SK-N-SH (cell line): ENCODE measurements at regions not wholly inside any gene's neighbourhood (a gene's known extent, or its start where the extent isn't known, plus 50 kb on each side); places are given as distances from the start of the nearest gene placed in this dataset.

Source experiments
- CTCF ChIA-PET: fragments of 300-600, 350-600 bp; formaldehyde crosslinking; extraction: SDS; loops from one replicate; lab custom pipeline; 2021; lab: Yijun Ruan, JAX
- POLR2A ChIA-PET: fragments of 350-600 bp; sonication (Branson Sonifier 250); formaldehyde crosslinking; extraction: SDS; loops from one replicate; lab custom pipeline; 2020; ENCODE audit warnings: antibody characterized with exemption, inconsistent platforms; lab: Yijun Ruan, JAX
- DNase-seq: peaks from one replicate; pipeline ENCODE4 v3.0.0; 2012
- H2AFZ ChIP-seq: fragments of 200-600 bp; sonication (generic); 2 replicates; pipeline ENCODE4 v1.8.1; 2016; ENCODE audit warnings: antibody characterized with exemption, mild to moderate bottlenecking, low read depth
- H3F3A ChIP-seq: fragments of 200-600 bp; sonication (generic); replicated peaks from 2 replicates; pipeline ENCODE3; 2016; ENCODE audit warnings: antibody characterized with exemption, mild to moderate bottlenecking; ENCODE audit not compliant: insufficient read depth
- H3K27ac ChIP-seq, 2 experiments: fragments of 200-500 bp in 1 of 2; fragments of 200-600 bp in 1 of 2; sonication (Bioruptor generic) in 1 of 2; sonication (generic), shearing (Covaris generic) in 1 of 2; 2 replicates each; pipeline versions ENCODE4 v1.5.1 to v1.6.1; 2014 to 2016; ENCODE audit warnings: low read depth in 2 of 2, inconsistent platforms in 1 of 2, low read length in 1 of 2, mild to moderate bottlenecking in 1 of 2, mixed read lengths in 1 of 2
- H3K27me3 ChIP-seq: fragments of 200-600 bp; sonication (generic), shearing (Covaris generic); 2 replicates; pipeline ENCODE4 v1.6.1; 2016; ENCODE audit warnings: mixed run types; ENCODE audit not compliant: insufficient read depth
- H3K36me3 ChIP-seq, 2 experiments: fragments of 200-500 bp in 1 of 2; fragments of 200-600 bp in 1 of 2; sonication (Bioruptor generic) in 1 of 2; sonication (generic) in 1 of 2; replicated peaks in 1 of 2; 2 replicates each; pipeline versions ENCODE3 to v1.5.1; 2014 to 2016; ENCODE audit warnings: low read length in 1 of 2, mild to moderate bottlenecking in 1 of 2; ENCODE audit not compliant: insufficient read depth in 2 of 2, control insufficient read depth in 1 of 2
- H3K4me1 ChIP-seq, 2 experiments: fragments of 200-500 bp in 1 of 2; fragments of 200-600 bp in 1 of 2; sonication (Bioruptor generic) in 1 of 2; sonication (generic), shearing (Covaris generic) in 1 of 2; 2 replicates each; pipeline versions ENCODE4 v1.5.1 to v1.6.1; 2014 to 2016; ENCODE audit warnings: low read depth in 1 of 2, low read length in 1 of 2, mixed run types in 1 of 2; ENCODE audit not compliant: insufficient read depth in 2 of 2, control insufficient read depth in 1 of 2
- H3K4me2 ChIP-seq: fragments of 200-600 bp; sonication (generic), shearing (Covaris generic); 2 replicates; pipeline ENCODE4 v1.6.1; 2017; ENCODE audit warnings: mixed run types
- H3K4me3 ChIP-seq, 2 experiments: fragments of 200-500 bp in 1 of 2; fragments of 200-600 bp in 1 of 2; sonication (Bioruptor generic) in 1 of 2; sonication (generic), shearing (Covaris generic) in 1 of 2; 2 replicates each; pipeline versions ENCODE4 v1.5.1 to v1.8.1; 2014 to 2016; ENCODE audit warnings: low read depth in 2 of 2, inconsistent platforms in 1 of 2, low read length in 1 of 2, mild to moderate bottlenecking in 1 of 2, mixed read lengths in 1 of 2, moderate library complexity in 1 of 2
- H3K79me2 ChIP-seq: fragments of 200-600 bp; sonication (generic); 2 replicates; pipeline ENCODE4 v1.8.1; 2017; ENCODE audit warnings: mild to moderate bottlenecking; ENCODE audit not compliant: insufficient read depth
- H3K9ac ChIP-seq: fragments of 200-600 bp; sonication (generic); 2 replicates; pipeline ENCODE4 v1.6.1; 2017; ENCODE audit warnings: mixed run types
- H3K9me2 ChIP-seq: fragments of 200-600 bp; sonication (generic); 2 replicates; pipeline ENCODE4 v1.6.1; 2017; ENCODE audit warnings: mixed run types
- H3K9me3 ChIP-seq: fragments of 200-600 bp; sonication (generic); 2 replicates; pipeline ENCODE4 v1.6.1; 2017; ENCODE audit warnings: mixed run types, mild to moderate bottlenecking, moderate library complexity
- H4K20me1 ChIP-seq: fragments of 200-600 bp; sonication (generic); 2 replicates; pipeline ENCODE4 v1.6.1; 2017; ENCODE audit warnings: mild to moderate bottlenecking, mixed run types; ENCODE audit not compliant: insufficient read depth
- EP300 ChIP-seq, 2 experiments: IDR thresholded peaks; 2 replicates each; pipeline versions ENCODE4 v1.4.0 to v1.6.1; 2012; ENCODE audit warnings: borderline replicate concordance in 1 of 2, low read depth in 1 of 2, low read length in 1 of 2
- FOXJ3 ChIP-seq: sonication (generic); formaldehyde crosslinking; IDR thresholded peaks from 2 replicates; pipeline ENCODE4 v1.5.1; 2020; ENCODE audit warnings: mild to moderate bottlenecking, missing genetic modification reagents
- FOXM1 ChIP-seq: IDR thresholded peaks from 2 replicates; pipeline ENCODE4 v1.4.0; 2012; ENCODE audit warnings: low read depth, mild to moderate bottlenecking
- JUND ChIP-seq: IDR thresholded peaks from 2 replicates; pipeline ENCODE4 v1.4.0; 2012
- NRF1 ChIP-seq: IDR thresholded peaks from 2 replicates; pipeline ENCODE4 v1.6.1; 2012; ENCODE audit warnings: low read depth, mild to moderate bottlenecking, low read length
- RCOR1 ChIP-seq: fragments of 150-350 bp; IDR thresholded peaks from 2 replicates; pipeline ENCODE4 v1.6.1; 2017; ENCODE audit warnings: antibody characterized with exemption, low read length
- SIN3A ChIP-seq: IDR thresholded peaks from 2 replicates; pipeline ENCODE4 v1.6.1; 2012; ENCODE audit warnings: low read depth, mild to moderate bottlenecking, low read length, moderate library complexity, borderline replicate concordance
- SMC3 ChIP-seq: IDR thresholded peaks from 2 replicates; pipeline ENCODE4 v1.6.1; 2012; ENCODE audit warnings: low read depth, low read length, improper control_type of control experiment
- TAF1 ChIP-seq: IDR thresholded peaks from 2 replicates; pipeline ENCODE4 v1.6.1; 2012; ENCODE audit warnings: low read depth, mild to moderate bottlenecking, low read length, moderate library complexity, borderline replicate concordance
- TCF12 ChIP-seq: IDR thresholded peaks from 2 replicates; pipeline ENCODE4 v1.4.0; 2012
- TEAD4 ChIP-seq: IDR thresholded peaks from 2 replicates; pipeline ENCODE4 v1.4.0; 2012; ENCODE audit warnings: mild to moderate bottlenecking, borderline replicate concordance; ENCODE audit not compliant: insufficient read depth
- WGBS: methylation state at CpG from one replicate; pipeline ENCODE4 v1.1.6; 2017; ENCODE audit warnings: low lambda C conversion rate; 5-methylcytosine and 5-hydroxymethylcytosine counted together
- TF ChIP-seq, protein P1 (sequence below): IDR thresholded peaks from 2 replicates; pipeline ENCODE4 v1.4.0; 2012; ENCODE audit warnings: low read depth, borderline replicate concordance
- TF ChIP-seq, protein P2 (sequence below): fragments of 200-600 bp; sonication (generic); IDR thresholded peaks from 2 replicates; pipeline ENCODE4 v1.6.1; 2017; ENCODE audit warnings: antibody characterized with exemption, mild to moderate bottlenecking, moderate library complexity
- TF ChIP-seq, protein P3 (sequence below): IDR thresholded peaks from 2 replicates; pipeline ENCODE4; 2012
- TF ChIP-seq, protein P4 (sequence below): IDR thresholded peaks from 2 replicates; pipeline ENCODE4 v1.4.0; 2012; ENCODE audit warnings: low read depth, borderline replicate concordance
- TF ChIP-seq, protein P5 (sequence below): fragments of 150-350 bp; IDR thresholded peaks from 2 replicates; pipeline ENCODE4 v1.6.1; 2016; ENCODE audit warnings: mild to moderate bottlenecking, low read depth, low read length
- TF ChIP-seq, protein P6 (sequence below): IDR thresholded peaks from 2 replicates; pipeline ENCODE4 v1.6.1; 2012; ENCODE audit warnings: mild to moderate bottlenecking, low read depth, low read length, moderate library complexity
- TF ChIP-seq, protein P7 (sequence below): fragments of 150-350 bp; IDR thresholded peaks from 2 replicates; pipeline ENCODE4 v1.6.1; 2017; ENCODE audit warnings: antibody characterized with exemption, low read length, low read depth, borderline replicate concordance

DNA sequence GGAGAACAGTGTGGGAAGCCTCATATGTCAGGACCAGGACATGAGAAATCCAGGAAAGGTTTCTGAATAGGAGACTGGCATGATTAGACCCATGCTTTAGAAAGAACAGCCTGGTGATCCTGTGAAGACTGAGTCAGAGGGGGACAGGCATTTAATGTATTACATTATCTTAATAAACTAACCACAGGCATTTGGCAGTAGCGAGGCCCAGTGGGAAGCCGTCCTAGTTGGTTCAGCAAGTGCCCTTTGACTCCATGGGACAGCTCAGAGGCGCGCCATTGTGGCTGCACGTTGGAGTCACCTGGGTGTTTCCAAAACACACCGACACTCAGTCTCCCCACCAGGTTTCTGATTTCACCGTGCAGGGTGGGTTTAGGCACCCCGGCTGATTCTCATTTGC lies 90.5 kb upstream of the DGKG start:
- no peak for DNase-seq
- Histone ChIP-seq H3K27me3 (peaks cover 6% of the 10 kb centered on the region), H4K20me1 (no peaks in the 10 kb centered on the region), H3K9me2 (no peaks in the 10 kb centered on the region), H2AFZ (no peak overlapping the region), H3K79me2 (no peaks in the 10 kb centered on the region), H3K4me2 (no peak overlapping the region), H3K9ac (no peak overlapping the region), H3K27ac (no peak overlapping the region), H3K4me1 (no peaks in the 10 kb centered on the region), H3F3A (no peaks in the 10 kb centered on the region), H3K36me3 (no peaks in the 10 kb centered on the region), H3K4me3 (no peak overlapping the region), H3K9me3 (no peaks in the 10 kb centered on the region)
- ChIA-PET CTCF (interaction anchor here (1.2 kb wide), 1 partner anchor 162 kb away, joined by 3 read pairs; no protein-coding TSS in a partner anchor), POLR2A (no interaction called here)
- WGBS: 61% methylated on average over 2 of the region's 8 CpGs
- TF ChIP-seq RCOR1 (no peak), JUND (no peak), FOXJ3 (CRISPR knock-in tag) (no peak), TEAD4 (no peak), FOXM1 (no peak), SMC3 (no peak), SIN3A (no peak), EP300 (IDR thresholded peaks at IDR 0.05; ENCODE audit: borderline replicate concordance in 1 of 2, low read depth in 1 of 2, low read length in 1 of 2) (no peak), NRF1 (no peak), TCF12 (no peak), TAF1 (no peak)
- TF ChIP-seq, protein P1, sequence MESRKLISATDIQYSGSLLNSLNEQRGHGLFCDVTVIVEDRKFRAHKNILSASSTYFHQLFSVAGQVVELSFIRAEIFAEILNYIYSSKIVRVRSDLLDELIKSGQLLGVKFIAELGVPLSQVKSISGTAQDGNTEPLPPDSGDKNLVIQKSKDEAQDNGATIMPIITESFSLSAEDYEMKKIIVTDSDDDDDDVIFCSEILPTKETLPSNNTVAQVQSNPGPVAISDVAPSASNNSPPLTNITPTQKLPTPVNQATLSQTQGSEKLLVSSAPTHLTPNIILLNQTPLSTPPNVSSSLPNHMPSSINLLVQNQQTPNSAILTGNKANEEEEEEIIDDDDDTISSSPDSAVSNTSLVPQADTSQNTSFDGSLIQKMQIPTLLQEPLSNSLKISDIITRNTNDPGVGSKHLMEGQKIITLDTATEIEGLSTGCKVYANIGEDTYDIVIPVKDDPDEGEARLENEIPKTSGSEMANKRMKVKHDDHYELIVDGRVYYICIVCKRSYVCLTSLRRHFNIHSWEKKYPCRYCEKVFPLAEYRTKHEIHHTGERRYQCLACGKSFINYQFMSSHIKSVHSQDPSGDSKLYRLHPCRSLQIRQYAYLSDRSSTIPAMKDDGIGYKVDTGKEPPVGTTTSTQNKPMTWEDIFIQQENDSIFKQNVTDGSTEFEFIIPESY: no peak
- TF ChIP-seq, protein P2, sequence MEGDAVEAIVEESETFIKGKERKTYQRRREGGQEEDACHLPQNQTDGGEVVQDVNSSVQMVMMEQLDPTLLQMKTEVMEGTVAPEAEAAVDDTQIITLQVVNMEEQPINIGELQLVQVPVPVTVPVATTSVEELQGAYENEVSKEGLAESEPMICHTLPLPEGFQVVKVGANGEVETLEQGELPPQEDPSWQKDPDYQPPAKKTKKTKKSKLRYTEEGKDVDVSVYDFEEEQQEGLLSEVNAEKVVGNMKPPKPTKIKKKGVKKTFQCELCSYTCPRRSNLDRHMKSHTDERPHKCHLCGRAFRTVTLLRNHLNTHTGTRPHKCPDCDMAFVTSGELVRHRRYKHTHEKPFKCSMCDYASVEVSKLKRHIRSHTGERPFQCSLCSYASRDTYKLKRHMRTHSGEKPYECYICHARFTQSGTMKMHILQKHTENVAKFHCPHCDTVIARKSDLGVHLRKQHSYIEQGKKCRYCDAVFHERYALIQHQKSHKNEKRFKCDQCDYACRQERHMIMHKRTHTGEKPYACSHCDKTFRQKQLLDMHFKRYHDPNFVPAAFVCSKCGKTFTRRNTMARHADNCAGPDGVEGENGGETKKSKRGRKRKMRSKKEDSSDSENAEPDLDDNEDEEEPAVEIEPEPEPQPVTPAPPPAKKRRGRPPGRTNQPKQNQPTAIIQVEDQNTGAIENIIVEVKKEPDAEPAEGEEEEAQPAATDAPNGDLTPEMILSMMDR: no peak
- TF ChIP-seq, protein P3, sequence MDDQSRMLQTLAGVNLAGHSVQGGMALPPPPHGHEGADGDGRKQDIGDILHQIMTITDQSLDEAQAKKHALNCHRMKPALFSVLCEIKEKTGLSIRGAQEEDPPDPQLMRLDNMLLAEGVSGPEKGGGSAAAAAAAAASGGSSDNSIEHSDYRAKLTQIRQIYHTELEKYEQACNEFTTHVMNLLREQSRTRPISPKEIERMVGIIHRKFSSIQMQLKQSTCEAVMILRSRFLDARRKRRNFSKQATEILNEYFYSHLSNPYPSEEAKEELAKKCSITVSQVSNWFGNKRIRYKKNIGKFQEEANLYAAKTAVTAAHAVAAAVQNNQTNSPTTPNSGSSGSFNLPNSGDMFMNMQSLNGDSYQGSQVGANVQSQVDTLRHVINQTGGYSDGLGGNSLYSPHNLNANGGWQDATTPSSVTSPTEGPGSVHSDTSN: no peak
- TF ChIP-seq, protein P4, sequence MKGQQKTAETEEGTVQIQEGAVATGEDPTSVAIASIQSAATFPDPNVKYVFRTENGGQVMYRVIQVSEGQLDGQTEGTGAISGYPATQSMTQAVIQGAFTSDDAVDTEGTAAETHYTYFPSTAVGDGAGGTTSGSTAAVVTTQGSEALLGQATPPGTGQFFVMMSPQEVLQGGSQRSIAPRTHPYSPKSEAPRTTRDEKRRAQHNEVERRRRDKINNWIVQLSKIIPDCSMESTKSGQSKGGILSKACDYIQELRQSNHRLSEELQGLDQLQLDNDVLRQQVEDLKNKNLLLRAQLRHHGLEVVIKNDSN: no peak
- TF ChIP-seq, protein P5, sequence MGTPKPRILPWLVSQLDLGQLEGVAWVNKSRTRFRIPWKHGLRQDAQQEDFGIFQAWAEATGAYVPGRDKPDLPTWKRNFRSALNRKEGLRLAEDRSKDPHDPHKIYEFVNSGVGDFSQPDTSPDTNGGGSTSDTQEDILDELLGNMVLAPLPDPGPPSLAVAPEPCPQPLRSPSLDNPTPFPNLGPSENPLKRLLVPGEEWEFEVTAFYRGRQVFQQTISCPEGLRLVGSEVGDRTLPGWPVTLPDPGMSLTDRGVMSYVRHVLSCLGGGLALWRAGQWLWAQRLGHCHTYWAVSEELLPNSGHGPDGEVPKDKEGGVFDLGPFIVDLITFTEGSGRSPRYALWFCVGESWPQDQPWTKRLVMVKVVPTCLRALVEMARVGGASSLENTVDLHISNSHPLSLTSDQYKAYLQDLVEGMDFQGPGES: no peak
- TF ChIP-seq, protein P6, sequence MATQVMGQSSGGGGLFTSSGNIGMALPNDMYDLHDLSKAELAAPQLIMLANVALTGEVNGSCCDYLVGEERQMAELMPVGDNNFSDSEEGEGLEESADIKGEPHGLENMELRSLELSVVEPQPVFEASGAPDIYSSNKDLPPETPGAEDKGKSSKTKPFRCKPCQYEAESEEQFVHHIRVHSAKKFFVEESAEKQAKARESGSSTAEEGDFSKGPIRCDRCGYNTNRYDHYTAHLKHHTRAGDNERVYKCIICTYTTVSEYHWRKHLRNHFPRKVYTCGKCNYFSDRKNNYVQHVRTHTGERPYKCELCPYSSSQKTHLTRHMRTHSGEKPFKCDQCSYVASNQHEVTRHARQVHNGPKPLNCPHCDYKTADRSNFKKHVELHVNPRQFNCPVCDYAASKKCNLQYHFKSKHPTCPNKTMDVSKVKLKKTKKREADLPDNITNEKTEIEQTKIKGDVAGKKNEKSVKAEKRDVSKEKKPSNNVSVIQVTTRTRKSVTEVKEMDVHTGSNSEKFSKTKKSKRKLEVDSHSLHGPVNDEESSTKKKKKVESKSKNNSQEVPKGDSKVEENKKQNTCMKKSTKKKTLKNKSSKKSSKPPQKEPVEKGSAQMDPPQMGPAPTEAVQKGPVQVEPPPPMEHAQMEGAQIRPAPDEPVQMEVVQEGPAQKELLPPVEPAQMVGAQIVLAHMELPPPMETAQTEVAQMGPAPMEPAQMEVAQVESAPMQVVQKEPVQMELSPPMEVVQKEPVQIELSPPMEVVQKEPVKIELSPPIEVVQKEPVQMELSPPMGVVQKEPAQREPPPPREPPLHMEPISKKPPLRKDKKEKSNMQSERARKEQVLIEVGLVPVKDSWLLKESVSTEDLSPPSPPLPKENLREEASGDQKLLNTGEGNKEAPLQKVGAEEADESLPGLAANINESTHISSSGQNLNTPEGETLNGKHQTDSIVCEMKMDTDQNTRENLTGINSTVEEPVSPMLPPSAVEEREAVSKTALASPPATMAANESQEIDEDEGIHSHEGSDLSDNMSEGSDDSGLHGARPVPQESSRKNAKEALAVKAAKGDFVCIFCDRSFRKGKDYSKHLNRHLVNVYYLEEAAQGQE: no peak
- TF ChIP-seq, protein P7, sequence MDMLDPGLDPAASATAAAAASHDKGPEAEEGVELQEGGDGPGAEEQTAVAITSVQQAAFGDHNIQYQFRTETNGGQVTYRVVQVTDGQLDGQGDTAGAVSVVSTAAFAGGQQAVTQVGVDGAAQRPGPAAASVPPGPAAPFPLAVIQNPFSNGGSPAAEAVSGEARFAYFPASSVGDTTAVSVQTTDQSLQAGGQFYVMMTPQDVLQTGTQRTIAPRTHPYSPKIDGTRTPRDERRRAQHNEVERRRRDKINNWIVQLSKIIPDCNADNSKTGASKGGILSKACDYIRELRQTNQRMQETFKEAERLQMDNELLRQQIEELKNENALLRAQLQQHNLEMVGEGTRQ: no peak
